Stimulated activated CD8-positive, alpha-beta memory T cell treated with anti-CD3 and anti-CD28 coated beads, Interleukin-7, amount 100 ng/mL, for 48 hours (primary cell): ENCODE measurements at regions not wholly inside any gene's neighbourhood (a gene's known extent, or its start where the extent isn't known, plus 50 kb on each side); places are given as distances from the start of the nearest gene placed in this dataset.

Experiments
- DNase-seq, 2 donors: peaks; one replicate each; pipeline ENCODE4 v3.0.0-alpha.2; 2020; ENCODE audit warnings: low read depth in 1 of 2; ENCODE audit errors: extremely low read depth in 1 of 2

DNA sequence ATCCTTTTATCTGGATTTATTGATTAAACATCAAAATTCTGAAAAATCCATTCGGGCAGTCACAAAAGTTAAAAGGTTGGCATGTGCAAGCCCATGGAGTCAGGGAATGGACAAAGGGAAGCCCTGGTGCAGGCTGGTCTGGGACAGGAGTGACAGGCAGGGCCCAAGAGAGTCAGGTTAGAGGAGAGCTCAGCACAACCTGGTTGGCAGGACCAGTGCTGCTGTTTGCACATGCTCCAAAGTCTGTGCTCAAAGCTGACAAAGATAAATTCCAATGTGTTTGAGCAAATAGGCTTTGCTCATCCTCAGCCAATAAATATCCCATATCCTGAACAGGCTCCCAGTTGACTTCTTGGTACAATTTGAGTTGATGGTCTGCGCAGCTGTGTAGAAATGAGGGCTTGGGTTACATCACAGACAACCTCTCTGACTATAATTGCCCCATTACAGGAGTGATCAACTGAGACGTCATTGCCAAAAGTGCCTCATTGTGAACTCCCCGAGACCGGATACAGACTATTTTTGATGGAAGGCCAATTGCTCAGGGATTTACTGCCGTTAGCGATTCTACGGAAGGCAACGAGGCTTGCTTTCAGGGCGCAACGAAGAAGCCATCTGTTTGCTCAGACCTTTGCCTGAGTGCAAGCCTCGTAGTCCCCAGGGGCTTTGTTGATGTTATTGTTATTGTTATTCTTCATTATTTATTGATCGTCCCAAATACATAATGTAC is 1008.1 kb upstream of the TENM3 start:
- DNase-seq: no peak

DNA sequence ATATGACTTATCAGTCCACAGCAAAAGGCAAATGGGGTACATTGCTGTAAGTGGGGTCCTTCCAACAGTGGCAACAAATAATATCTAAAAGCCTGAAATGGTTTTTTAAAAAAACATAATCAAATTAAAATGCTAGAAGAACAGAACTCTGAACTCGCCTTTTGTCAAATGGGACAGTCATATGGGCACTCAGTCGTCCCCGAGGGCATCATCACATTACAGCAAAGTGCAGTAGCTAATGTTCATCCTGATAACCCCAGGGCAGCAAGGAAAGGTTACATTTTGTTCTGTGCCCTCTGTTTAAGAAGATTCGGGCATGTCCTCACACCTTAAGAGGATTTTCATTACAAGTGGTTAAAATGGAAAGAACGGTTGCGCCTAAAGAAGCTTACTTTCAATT is 997.9 kb upstream of the TENM3 start:
- no peak for DNase-seq

DNA sequence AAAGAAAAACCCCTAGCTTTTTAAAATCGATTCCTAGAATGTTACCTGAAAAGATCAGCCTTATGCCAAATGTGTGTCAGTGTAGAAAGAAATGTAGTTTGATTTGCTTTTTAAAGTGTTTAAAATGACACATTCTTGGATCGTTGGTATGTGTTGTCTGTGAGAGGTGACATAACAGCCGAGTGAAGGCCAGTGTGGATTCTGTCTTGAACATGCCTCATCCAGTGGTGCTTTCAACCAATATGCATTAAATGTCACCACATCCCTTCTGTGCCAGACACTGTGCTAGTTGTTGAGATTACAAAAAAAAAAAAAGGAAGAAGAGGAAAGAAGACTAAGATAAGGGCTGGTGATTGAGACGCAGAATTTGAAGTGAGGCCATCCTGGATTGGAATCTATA is 994.2 kb upstream of the TENM3 start:
- no peak for DNase-seq

DNA sequence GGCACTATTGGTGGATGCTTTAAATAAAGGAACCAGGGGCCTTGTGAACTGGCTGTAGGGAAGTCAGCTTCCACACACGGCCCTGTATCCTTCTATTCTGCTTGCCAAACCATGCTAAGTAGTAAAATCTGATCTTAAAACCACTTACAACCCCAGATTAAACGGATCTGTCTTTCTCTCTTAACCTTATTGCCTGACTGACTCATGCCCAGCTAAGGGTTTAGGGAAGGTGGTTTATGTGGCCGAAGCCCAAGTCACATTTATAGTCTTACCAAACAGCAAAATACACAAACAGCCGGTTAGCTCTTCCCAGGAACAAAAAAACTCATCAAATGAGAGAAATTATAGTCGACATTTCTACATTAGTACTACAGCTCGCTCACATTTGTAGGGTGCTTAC is 988.4 kb upstream of the TENM3 start:
- no peak for DNase-seq

DNA sequence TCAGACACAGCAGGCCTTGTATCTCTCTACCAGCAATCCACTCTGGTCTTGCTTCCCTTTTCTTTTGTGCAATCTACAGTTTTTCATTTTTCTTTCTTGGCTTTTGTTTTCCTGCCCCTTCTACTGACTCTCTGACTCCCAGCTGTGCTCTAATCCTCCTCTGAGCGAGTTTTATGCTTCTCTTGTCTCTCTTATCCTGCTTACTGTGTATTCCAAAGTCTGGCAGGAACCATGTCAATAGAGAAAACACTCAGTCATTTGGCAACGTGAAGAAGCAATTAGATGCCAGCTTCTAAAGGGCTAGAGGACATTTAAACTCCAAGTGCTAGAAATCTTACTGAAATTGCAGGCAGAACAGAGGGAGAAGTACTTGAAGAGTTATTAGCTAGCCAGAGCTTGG is 984.6 kb upstream of the TENM3 start:
- DNase-seq: no peak

DNA sequence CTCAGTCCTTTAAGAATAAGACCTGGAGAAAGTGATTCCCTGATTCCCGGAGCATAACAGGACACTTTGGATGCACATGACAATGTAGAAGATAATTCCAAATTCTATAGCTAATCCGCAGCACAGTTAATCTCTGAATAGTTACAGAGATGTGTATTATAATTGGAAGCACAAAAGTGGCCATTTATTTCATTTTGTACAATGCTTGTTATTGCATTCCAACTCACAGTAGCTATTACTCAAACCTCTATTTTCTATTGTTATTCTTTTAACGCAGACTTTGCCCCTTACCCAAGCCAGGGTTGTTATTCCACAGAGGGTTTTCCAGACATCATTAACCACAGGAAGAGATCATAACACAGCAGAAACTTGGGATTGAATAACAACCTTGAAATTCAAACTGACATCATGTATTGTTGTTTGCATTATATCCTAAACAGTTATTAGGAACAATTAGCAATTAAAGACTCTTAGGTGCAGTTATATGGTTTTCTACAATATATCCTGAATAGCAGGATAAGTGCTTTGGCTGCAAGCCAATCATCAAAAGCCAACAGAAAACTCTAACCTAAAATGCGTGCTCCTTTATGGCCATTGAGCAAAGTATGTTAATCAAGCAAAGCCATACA is 984.0 kb upstream of the TENM3 start:
- DNase-seq: no peak

DNA sequence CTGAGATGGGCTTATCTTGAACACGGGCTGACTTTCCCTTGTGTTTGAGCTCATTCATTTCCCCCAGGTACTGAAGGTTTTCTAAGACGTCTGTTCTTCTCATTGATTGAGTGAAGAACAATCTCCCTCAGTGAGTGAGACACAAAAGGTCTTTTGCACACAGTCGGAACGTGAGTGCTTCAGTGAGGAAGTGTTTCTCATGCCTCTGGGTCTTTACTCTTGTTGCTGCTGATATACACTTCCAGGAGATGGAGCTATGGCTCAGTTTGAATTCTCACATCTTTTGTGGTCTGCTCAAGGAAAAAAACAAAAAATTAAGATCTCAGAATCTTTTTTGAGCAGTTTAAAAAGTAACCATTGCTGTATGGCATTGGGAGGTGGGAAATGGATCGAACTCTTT is 981.9 kb upstream of the TENM3 start:
- no peak for DNase-seq

DNA sequence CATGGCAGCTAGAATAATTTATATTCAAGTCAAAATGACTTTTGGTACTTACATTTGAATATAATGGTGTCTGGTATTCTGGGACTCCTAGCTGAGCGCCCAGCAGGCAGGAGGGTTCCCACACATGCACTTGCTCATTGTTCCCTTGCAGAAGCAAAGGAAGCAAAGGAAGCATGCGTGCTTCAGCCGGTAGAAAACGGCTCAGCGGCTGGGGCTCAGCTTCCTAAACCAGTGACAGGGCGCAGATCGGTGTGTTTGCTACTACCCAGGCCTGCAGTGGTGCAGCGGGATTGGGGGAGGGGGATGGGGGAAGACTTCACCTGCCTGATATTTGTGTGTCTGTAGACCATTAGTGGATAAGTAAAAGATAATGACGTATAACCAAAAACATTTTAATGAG is 978.3 kb upstream of the TENM3 start:
- no peak for DNase-seq

DNA sequence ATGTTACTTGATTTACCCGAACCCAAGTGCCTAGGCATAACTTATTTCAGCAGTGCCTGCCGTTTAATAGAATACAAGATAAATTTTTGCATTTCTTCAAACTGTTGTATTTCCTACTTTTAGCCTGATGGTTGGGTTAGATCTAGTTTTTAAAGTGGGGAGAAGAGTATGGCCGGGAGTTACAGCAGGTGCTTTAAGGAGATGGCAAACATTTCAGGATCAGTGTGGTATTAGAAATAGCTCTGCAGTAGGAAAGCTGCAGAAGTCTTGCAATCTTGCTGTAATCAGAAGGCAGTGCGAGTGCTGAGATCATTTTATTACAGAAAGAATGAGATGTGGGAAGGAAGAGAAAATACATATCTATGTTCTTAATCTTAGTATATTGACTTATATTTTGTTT is 977.8 kb upstream of the TENM3 start:
- no peak for DNase-seq

DNA sequence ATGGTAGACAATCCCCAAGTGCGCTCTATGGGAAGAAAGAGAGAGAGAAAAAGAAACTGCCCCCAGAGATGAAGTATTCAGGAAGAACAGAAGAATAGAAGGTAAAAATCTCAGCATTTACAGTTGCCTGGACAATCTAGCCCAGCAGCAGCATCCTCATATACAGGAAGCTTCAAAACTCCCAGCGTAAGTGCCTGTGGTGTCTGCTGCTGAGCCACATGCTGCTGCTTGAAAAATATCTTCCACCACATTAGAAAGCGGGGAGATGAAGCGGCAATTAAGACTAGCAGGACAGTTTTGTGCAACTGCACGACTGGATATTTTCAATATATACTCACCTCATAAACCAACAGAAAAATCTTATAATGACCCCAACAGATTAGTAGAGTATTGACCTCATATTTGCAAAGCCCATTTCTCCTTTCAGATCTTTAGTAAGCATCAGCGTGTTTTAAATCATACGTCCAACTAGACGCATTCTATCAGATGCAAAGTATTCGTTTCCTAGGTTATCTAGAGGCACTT is 972.0 kb upstream of the TENM3 start:
- no peak for DNase-seq

DNA sequence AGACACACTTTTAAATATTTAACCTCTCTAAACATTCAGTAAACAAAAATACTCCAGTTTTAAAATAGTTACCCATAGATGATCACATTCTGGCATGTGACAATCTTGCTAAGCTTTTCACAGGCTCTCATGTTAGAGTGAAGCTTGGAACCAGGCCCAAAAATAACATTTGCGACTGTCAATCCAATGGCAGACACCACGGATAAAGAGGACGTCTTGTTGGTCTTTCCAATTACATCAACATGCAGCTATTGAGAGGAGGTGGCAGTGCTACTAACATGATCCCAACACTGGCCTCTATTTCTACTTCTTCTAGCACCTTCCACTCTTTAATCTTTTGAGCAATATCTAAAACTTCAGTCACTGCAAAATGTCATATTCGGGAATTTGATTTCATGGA is 970.8 kb upstream of the TENM3 start:
- no peak for DNase-seq

DNA sequence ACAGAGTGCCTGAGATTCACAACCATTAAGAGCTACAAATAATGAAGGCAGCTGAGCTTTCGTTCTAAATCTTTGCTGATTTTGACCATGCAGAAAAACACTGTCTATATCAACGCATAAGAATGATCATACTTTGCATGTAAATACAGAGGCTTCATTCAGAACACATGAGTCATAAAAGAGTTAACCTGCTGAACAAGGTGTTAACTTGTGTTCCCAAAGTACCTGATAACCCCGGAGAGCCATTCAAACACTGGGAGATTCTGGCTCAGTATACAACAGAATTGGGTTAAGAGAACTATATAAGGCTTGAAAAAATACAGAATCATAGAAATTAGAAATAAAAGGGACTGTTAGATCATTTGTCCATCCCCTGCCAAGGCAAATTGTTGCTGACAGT is 964.3 kb upstream of the TENM3 start:
- no peak for DNase-seq

DNA sequence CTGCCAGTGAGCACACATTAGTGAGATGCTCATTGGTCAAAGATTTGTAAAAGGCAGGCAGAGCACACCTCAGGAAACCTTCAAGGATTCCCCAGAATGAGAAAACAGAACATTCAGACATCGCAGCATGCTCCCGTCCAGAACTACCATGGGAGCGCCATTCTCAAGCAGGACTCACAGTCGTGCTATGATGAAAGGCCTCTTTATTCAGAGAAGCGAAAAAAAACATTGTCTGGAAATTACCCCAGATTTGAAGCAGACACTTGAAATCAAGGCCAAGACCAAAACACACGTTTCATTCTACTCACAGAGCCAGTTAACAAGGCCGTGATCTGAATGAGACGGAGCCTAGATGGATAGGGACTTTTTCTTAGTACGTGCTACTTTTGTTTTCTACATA is 961.8 kb upstream of the TENM3 start:
- DNase-seq: no peak

DNA sequence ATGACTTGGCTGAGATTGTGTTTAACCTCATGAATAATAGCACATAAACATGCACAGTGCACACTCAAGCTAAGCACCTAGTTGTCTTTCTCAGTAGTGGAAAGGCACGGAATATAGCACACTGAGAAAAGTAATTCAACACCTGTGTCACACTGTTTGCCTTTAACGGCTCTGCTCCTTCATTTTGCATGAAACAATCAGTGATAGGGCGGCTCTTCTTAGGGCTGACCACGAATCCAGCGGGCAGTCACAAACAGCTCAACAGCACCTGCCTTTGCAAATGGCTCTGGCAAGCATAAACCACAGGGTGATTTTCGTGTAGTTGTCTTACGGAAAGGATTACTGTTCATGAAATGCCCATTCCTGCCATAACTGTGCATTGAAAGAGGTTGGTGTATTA is 954.0 kb upstream of the TENM3 start:
- DNase-seq: no peak

DNA sequence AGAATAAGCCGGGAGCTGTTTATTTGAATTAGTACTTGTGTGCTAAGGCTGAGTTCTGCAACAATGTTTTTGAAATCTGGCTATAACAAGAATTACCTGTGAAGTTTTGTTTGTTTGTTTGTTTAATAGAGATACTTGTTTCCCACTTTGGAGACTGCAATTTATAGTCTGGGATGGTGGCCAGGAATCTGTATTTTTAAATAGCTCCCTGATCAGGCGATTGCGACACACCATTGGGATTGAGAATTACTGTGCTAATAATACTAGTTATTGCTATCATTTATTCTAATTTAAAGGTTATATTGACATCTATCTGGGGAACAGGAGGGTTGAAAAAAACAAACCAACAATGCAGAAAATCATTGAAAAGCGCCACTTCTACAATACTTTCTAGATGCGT is 951.6 kb upstream of the TENM3 start:
- DNase-seq: no peak

DNA sequence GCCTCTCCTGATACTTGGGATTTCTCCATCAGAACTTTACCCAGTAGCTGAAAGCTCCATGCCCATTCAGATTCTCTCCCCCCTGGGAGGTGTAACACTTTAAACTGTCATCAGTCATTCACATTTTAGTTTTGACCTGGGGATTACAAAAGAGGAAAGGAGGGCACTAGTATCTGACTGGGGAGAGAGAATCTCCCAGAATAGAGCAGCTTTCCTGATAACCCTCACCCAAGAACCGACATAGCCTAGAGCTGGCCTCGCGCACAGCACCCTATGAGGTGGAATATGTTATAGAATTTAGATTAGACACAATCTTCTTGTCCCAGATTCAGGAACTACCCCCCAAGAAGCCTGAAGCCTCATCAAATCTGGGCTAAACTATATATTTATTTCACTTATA is 950.2 kb upstream of the TENM3 start:
- no peak for DNase-seq

DNA sequence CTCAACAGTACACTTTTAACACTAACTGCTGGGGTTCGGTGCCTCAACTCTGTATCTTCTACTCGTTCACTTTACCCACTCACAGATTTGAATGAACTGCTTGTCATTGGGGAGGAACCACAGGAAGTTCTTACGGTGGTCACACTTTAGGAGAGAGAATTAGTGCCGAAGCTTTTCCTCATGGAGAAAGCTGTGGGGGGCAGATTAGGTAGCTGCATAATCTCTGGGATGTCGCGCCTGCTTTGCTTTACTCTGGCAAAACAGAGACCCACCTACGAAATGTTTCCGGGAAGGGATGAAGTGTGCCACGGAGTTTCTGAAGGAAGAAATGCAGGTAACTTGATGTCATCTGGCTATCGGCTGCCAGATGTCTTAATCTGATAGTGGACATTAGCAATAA is 949.7 kb upstream of the TENM3 start:
- DNase-seq: no peak

DNA sequence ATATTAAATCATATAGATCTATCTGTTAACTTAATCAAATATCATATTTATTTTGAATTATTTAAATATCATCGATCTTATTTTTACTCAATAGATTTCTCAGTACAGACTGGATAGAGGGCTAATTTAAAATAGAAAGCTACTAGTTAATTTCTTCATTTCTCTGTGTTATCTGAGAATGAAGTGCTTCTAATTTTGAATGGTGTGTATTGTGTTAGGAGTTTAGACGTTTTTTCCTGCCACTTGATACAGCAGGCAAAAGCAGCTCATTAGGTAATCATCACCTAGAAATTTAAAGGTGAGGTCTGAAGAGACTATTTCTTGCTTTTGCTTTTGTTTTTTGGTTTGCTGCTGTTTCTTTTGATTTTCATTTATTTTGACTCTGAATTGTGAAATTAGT is 948.8 kb upstream of the TENM3 start:
- DNase-seq: no peak

DNA sequence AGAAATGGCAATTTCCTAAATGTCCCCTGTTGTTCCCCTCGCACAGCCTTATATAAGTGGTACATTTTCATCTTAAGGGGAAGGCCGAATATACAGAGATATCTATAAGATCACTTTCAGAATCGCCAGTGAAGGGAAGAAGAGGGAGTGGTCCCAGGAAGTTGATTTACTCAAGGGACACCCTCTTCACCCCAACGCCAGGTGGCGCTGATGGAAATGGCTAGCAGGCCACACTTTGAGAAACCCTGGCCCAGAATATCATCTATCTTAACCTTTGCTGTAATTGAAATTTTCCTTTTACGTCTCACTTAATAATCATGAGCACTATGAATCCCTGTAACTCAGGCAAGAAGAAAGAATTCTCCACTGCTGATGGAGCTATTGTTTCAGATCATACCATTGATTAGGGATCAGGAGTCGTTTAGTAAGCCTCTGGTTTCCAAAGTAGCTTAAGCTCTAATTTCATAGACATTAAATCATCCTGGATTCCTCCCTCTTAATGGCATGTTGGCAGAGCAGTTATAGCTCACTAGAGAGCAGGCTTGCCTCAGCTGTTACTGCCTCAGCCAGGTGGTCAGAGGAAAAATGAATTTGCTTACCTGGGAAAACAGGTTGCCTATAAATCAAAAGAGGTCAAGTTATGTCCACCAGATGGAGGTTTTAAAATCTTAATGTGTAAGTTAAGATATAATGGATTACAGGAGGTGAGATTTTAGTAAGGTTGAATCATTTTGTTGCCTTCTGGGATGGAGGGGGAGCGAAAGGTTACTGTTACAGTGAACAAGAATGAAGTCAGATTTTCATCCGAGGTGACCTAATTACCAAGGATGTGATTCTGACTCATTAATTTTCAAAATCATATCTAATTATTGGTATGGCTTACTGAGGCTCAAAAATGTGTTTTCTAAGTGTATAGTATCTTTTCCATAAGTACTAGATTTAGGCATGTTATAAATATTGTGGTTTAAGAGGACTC is 941.2 kb upstream of the TENM3 start:
- DNase-seq: no peak

DNA sequence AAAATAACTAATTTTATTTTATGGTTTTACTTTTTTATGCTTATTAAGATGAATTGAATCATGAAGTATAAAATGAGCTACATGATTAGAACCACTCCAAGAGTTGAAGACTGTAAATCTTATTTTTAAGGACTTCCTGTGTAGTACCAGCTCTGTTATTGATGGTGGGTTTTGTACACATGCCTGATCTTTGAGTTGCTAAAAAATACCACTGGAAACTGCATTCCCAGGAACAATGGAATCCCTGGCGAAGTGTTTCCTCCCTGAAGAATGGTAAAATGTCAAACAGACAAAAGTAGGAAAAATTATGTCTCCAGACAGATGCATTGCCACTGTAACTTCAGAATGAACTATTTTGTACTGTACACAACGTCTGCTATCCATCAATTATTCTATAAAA is 935.4 kb upstream of the TENM3 start:
- no peak for DNase-seq

DNA sequence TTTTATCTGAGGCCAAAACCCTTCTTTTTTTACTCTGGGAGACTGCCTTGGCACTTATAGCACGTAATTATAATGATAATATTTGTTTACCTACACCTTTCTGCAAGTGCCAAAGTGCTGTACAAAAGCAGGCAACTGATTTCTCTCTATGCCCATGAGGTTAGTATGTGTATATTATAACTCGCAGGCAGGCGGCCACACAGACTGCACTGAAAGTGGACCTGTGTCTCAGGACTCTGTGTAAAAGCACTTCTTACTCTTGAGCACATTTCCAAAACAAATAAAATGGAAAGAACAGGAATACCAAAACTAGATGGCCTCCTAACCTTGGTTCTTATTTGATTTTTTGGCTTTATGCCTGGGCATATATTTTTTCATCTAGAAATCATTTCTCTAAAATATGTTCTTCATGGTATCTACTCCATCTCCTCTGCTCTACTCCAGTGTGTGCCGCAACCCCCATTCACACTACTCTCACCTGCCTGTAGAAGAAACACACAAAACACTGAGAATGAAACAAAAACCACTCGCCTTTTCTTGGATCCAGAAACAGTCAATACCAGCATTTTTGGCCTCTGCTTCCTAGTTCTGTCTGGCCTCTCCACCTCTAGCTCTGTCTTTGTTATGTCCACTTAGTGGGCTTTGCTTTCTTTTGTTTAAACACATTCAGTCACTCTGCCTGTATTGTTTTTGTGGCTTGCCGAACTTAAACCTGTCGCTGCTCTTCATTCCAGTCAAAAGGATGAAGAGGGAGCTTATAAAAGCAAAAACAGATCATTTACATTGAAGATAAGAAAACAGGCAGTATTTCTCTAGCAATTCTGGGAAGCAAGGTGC is 934.5 kb upstream of the TENM3 start:
- DNase-seq: no peak
